ENCODE measurements at regions not wholly inside any gene's neighbourhood (a gene's known extent, or its start where the extent isn't known, plus 50 kb on each side); places are given as distances from the start of the nearest gene placed in this dataset.

DNA sequence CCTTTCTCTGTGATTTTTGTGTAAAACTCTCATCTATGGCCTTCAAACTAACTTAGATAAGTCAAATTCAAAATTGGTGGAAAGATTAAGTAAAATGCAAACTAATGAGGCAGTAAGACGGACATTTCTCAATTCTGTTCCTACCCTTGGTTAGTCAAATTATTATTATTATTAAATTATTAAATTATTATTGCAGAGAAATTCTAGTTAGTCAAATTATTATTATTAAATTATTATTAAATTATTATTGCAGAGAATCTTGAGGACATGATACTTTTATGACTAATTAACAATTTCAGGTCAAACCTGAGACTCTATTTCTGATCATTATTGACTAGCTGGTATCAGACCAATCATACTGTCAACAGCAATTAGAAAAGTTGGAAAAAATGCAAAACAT, 845.0 kb upstream of the NECTIN3 start:
- DNase-seq (ENCODE audit: low read depth in 3 of 3), result no peak

DNA sequence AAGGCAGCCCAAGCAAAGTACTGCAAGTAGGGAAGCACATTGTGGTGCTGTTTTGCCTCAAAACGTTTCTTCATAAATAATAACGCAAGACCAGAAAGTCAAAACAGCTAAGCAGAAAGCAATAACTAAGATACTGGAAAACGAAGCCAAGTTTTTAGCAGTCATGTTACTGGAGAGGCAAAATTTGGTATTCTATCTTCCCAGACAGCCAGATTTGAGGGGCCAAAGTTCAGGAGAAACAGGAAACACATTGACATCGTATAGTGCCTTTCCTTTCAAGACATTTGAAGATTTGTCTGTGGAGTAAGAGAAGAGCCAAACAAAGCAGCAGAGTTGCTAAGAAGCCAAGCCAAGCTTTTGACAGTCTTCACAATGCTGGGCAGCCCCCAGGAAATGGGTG, 843.6 kb upstream of the NECTIN3 start:
- DNase-seq (ENCODE audit: low read depth in 3 of 3), result no peak

- no peak for DNase-seq (ENCODE audit: low read depth in 3 of 3)
Measured at GRCh38 chr3:110234831-110235230, 836.8 kb upstream of the NECTIN3 start.

DNA sequence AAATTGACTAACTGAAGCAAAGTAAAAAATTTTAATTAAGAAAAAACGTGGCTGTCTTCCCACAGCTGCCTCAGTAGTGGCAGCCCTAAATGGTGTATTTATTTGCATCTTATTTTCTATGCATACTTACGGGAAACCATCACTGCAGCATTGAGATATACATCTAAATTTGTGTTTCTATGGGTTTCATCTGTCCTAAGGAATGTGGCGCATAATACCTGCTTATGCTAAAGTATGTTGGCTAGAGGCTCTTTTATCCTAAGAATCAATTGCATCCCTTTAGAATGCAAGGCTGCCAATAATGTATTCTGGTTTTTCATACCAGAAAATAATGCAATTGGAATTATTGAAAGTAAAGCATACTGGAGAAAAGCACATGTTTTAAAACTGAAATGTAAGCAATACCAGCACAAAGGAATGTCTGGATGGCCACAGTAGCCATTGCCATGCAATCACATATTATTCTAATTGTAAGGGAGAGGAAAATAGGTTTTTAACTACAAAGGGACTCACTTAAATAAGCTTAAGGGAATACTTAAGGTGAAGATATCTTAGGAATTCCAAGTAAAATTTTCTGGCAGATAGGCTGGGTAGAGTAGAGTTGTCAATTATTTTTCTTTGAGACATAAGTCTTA, 834.5 kb upstream of the NECTIN3 start:
- DNase-seq (ENCODE audit: low read depth in 3 of 3), result no peak

GRCh38 chr3:110243081-110243480, 828.5 kb upstream of the NECTIN3 start:
- no peak for DNase-seq (ENCODE audit: low read depth in 3 of 3)

GRCh38 chr3:110246796-110247376, 824.7 kb upstream of the NECTIN3 start:
- DNase-seq (ENCODE audit: low read depth in 3 of 3), result no peak

- no peak for DNase-seq (ENCODE audit: low read depth in 3 of 3)
Measured at GRCh38 chr3:110248666-110249065, 823.0 kb upstream of the NECTIN3 start.

DNA sequence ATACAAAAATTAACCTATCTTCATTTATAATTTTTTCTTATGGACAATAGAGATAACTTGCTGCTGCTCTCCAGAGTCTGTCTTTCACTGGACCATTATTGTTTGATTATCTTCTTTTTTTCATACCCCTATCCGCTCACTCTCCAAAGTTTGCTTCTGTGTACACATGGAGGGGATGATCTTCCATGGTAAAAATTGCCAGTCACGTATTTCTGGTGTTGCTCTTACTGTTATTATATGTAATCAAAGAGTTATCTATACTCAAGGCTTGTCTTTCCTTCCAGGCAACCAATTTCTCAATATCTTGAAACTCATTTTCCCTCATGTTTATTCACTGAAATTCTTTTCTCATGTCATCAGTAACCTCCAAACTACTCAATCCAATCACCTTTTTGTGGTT, 817.8 kb upstream of the NECTIN3 start:
- DNase-seq (ENCODE audit: low read depth in 3 of 3), result no peak

DNA sequence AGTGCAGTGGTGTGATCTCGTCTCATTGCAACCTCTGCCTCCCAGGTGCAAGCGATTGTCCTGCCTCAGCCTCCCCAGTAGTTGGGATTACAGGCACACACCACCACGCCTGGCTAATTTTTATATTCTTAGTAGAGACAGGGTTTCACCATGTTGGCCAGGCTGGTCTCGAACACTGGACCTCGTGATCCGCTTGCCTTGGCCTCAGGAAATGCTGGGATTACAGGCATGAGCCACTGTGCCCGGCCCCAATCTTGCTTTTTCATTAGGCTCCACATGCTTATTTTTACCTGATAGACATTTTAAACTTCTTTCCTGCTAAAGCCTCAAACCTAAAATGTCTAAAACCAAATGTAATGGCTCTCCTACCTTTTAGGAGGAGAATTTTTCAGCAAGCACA, 817.0 kb upstream of the NECTIN3 start:
- DNase-seq (ENCODE audit: low read depth in 3 of 3), result no peak

DNA sequence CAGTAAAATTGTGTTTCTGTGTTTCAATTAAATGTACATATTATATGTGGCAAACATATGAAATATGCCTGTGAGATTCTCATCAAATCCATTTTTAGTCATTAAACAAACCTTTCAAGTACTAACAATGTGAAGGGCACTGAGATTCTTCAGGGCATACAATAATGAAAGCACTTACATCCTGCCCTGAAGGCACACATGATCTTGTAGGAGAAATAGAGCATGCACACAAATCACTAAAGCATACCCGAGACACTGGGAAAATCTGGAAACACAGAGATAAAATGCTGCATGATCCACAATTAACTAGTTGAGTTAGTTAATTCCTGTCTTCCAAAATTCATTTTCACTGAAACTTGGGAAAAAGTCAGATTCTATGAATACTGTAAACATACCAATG, 810.5 kb upstream of the NECTIN3 start:
- DNase-seq (ENCODE audit: low read depth in 3 of 3), result no peak

GRCh38 chr3:110262896-110263295, 808.7 kb upstream of the NECTIN3 start:
- no peak for DNase-seq (ENCODE audit: low read depth in 3 of 3)

GRCh38 chr3:110265302-110265701, 806.3 kb upstream of the NECTIN3 start:
- no peak for DNase-seq (ENCODE audit: low read depth in 3 of 3)

GRCh38 chr3:110267304-110267845, 804.2 kb upstream of the NECTIN3 start:
- DNase-seq (ENCODE audit: low read depth in 3 of 3), result no peak

DNA sequence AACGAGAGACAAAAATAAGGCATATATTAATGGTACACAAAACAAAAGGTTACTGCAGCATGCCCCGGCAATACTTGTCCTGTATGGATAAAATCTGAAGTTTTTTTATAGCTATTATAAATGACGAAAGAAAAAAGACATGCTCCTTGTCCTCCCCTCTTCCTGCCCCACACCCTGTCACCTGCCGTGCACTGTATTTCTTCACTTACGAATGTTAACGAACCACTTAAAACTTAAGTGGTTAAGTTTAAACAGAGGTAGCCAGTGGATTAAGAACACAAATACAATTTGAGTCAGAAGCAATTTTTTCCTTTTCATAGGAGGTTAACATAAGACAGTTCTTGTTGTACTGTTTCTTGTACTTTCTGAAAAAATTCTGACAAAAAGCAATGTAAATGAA, 799.1 kb upstream of the NECTIN3 start:
- no peak for DNase-seq (ENCODE audit: low read depth in 3 of 3)

DNA sequence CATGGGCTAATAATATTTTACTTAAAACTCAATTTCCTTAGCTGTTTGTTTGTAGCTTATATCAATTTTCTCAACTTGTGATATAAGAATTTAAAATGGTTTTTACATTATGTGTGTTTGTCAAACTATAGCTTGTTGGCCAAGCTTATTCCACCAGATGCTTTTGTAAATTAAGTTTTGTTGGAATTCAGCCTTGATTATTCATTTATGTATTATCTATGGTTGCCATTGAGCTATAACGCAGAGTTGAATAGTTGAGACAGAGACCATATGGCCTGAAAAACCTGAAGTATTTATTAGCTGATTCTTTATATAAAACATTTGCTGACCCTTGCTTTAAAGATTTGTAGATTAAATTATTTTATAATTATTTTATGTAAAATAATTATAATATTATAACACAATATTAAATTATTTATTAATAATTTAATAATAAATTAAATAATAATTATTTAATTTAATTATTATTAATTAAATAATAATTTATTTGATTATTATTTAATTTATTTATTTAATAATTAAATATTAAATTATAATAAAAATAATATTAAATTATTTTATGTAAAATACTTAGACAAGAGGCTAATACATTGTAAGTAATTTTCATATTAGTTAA, 779.6 kb upstream of the NECTIN3 start:
- no peak for DNase-seq (ENCODE audit: low read depth in 3 of 3)

GRCh38 chr3:110293660-110294059, 778.0 kb upstream of the NECTIN3 start:
- DNase-seq (ENCODE audit: low read depth in 3 of 3), result no peak

DNA sequence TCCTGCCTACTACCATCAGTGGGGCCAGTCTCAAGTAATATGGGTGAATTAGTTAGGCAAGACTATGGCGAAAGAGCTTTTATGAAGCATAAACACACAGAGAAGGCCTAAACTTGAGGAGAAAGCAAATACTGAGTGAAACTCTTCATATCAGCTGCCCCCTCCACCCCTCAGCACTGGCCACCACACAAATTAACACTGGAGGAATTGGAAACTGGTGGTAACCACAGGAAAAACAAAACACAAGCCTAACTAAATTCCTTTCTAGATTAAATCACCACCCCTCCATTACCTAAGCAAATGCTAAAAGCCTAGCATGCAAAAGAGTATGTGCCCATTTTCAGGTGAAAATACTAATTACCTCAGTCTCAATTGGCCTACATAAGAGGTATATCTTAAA, 774.7 kb upstream of the NECTIN3 start:
- no peak for DNase-seq (ENCODE audit: low read depth in 3 of 3)

GRCh38 chr3:110301781-110302180, 769.8 kb upstream of the NECTIN3 start:
- no peak for DNase-seq (ENCODE audit: low read depth in 3 of 3)

GRCh38 chr3:110307065-110307809, 764.4 kb upstream of the NECTIN3 start:
- no peak for DNase-seq (ENCODE audit: low read depth in 3 of 3)

GRCh38 chr3:110311541-110311940, 760.1 kb upstream of the NECTIN3 start:
- no peak for DNase-seq (ENCODE audit: low read depth in 3 of 3)

DNA sequence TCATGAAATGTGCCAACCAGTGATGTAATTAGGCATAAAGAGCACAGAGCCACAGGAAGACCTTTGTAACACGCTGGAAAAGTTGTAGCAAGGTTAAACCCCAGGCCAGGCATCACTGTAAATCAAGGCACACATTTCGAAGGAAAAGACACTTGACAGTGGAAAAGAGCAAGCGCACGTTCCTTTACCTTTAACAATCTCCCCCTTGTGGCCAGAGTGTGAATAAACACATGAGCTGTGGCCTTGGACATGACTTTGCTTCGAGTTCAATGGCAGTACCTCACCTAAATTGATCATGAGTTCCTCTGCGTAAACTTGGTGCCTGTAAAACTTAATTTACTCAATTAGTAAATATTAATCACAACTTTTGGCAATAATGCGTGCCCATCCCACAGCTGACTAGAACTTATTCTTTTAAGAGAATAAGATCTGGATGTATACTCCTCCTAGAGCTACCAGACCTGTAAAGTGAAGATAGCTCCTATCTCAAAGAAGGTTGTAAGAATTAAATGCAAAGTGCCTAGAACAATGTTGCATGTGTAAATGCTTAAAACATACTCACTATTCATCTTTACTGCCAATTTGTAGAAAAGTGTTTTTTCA, 757.0 kb upstream of the NECTIN3 start:
- DNase-seq (ENCODE audit: low read depth in 3 of 3), result peak in 2 of 3 donors; percentile 32 to 33

DNA sequence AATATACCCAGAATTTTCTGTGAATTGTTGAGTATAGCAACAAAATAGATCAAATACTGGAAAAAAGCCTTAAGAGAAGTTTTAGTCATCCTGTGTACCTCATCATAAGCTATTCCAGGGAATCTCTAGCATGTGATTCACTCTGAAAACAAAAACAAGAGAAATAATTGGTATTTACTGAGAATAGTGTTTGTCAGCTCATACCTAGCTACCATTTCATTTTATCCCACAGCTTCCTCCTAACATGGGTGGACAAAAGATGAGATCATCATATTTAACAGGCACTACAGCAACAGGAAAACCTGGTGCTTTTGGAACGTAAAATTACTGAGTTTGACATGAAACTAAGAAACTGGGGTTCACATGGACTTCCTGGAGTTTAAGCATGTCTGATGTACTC, 753.5 kb upstream of the NECTIN3 start:
- no peak for DNase-seq (ENCODE audit: low read depth in 3 of 3)
